Ishikawa (cell line): ENCODE measurements at regions not wholly inside any gene's neighbourhood (a gene's known extent, or its start where the extent isn't known, plus 50 kb on each side); places are given as distances from the start of the nearest gene placed in this dataset.

Source experiments
- CEBPB ChIP-seq: IDR thresholded peaks from 2 replicates; pipeline ENCODE4 v1.6.1; 2012
- CREB1 ChIP-seq: IDR thresholded peaks from 2 replicates; pipeline ENCODE4 v1.6.1; 2012; ENCODE audit warnings: low read depth
- EGR1 ChIP-seq: IDR thresholded peaks from 2 replicates; pipeline ENCODE4 v1.6.1; 2012
- EP300 ChIP-seq: IDR thresholded peaks from 2 replicates; pipeline ENCODE4 v1.6.1; 2012; ENCODE audit warnings: borderline replicate concordance
- FOXM1 ChIP-seq: IDR thresholded peaks from 2 replicates; pipeline ENCODE4 v1.6.1; 2012; ENCODE audit warnings: low read depth, borderline replicate concordance
- NFIC ChIP-seq: IDR thresholded peaks from 2 replicates; pipeline ENCODE4 v1.6.1; 2012
- RAD21 ChIP-seq: IDR thresholded peaks from 2 replicates; pipeline ENCODE4 v1.6.1; 2012; ENCODE audit warnings: low read depth
- TAF1 ChIP-seq: IDR thresholded peaks from 2 replicates; pipeline ENCODE4 v1.6.1; 2012; ENCODE audit warnings: low read depth, mild to moderate bottlenecking
- TCF12 ChIP-seq: IDR thresholded peaks from 2 replicates; pipeline ENCODE4 v1.6.1; 2012; ENCODE audit warnings: low read depth
- TEAD4 ChIP-seq: IDR thresholded peaks from 2 replicates; pipeline ENCODE4 v1.6.1; 2012
- YY1 ChIP-seq: IDR thresholded peaks from 2 replicates; pipeline ENCODE4 v1.6.1; 2012; ENCODE audit warnings: low read depth
- TF ChIP-seq, protein P1 (sequence below): IDR thresholded peaks from 2 replicates; pipeline ENCODE4 v1.6.1; 2012
- TF ChIP-seq, protein P2 (sequence below): IDR thresholded peaks from 2 replicates; pipeline ENCODE4 v1.6.1; 2012; ENCODE audit warnings: low read depth, mild to moderate bottlenecking
- TF ChIP-seq, protein P3 (sequence below): IDR thresholded peaks from 2 replicates; pipeline ENCODE4 v1.6.1; 2012

- TF ChIP-seq, protein P1, sequence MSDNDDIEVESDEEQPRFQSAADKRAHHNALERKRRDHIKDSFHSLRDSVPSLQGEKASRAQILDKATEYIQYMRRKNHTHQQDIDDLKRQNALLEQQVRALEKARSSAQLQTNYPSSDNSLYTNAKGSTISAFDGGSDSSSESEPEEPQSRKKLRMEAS = no peak
- TF ChIP-seq CREB1 = no peak
- TF ChIP-seq YY1 = no peak
- TF ChIP-seq, protein P2, sequence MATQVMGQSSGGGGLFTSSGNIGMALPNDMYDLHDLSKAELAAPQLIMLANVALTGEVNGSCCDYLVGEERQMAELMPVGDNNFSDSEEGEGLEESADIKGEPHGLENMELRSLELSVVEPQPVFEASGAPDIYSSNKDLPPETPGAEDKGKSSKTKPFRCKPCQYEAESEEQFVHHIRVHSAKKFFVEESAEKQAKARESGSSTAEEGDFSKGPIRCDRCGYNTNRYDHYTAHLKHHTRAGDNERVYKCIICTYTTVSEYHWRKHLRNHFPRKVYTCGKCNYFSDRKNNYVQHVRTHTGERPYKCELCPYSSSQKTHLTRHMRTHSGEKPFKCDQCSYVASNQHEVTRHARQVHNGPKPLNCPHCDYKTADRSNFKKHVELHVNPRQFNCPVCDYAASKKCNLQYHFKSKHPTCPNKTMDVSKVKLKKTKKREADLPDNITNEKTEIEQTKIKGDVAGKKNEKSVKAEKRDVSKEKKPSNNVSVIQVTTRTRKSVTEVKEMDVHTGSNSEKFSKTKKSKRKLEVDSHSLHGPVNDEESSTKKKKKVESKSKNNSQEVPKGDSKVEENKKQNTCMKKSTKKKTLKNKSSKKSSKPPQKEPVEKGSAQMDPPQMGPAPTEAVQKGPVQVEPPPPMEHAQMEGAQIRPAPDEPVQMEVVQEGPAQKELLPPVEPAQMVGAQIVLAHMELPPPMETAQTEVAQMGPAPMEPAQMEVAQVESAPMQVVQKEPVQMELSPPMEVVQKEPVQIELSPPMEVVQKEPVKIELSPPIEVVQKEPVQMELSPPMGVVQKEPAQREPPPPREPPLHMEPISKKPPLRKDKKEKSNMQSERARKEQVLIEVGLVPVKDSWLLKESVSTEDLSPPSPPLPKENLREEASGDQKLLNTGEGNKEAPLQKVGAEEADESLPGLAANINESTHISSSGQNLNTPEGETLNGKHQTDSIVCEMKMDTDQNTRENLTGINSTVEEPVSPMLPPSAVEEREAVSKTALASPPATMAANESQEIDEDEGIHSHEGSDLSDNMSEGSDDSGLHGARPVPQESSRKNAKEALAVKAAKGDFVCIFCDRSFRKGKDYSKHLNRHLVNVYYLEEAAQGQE = no peak
- no peak for TF ChIP-seq NFIC
- no peak for TF ChIP-seq RAD21
- no peak for TF ChIP-seq TAF1
- no peak for TF ChIP-seq EP300
- no peak for TF ChIP-seq TEAD4
- TF ChIP-seq EGR1 = no peak
- TF ChIP-seq FOXM1 = no peak
- TF ChIP-seq, protein P3, sequence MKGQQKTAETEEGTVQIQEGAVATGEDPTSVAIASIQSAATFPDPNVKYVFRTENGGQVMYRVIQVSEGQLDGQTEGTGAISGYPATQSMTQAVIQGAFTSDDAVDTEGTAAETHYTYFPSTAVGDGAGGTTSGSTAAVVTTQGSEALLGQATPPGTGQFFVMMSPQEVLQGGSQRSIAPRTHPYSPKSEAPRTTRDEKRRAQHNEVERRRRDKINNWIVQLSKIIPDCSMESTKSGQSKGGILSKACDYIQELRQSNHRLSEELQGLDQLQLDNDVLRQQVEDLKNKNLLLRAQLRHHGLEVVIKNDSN = no peak
- TF ChIP-seq CEBPB = no peak
- TF ChIP-seq TCF12 = no peak
These were observed 453.1 kb upstream of the GCFC2 start for GRCh38 chr2:76163860-76164259.
